PFSK-1 (cell line): ENCODE measurements at regions not wholly inside any gene's neighbourhood (a gene's known extent, or its start where the extent isn't known, plus 50 kb on each side); places are given as distances from the start of the nearest gene placed in this dataset.

Source experiments
- POLR2AphosphoS5 ChIP-seq: IDR thresholded peaks from 2 replicates; pipeline ENCODE4 v1.6.1; 2012; ENCODE audit warnings: low read depth, mild to moderate bottlenecking, control low read depth, low read length, moderate library complexity
- REST ChIP-seq, 2 experiments: IDR thresholded peaks; 2 replicates each; pipeline versions ENCODE4 v1.6.1 to v1.8.0; 2011 to 2012; ENCODE audit warnings: low read depth in 2 of 2, low read length in 2 of 2, control low read depth in 1 of 2, inconsistent platforms in 1 of 2, mild to moderate bottlenecking in 1 of 2, moderate library complexity in 1 of 2; ENCODE audit not compliant: insufficient read depth in 1 of 2
- TAF1 ChIP-seq: IDR thresholded peaks from 2 replicates; pipeline ENCODE4 v1.6.1; 2012; ENCODE audit warnings: low read length, control low read depth, borderline replicate concordance; ENCODE audit not compliant: insufficient read depth

DNA sequence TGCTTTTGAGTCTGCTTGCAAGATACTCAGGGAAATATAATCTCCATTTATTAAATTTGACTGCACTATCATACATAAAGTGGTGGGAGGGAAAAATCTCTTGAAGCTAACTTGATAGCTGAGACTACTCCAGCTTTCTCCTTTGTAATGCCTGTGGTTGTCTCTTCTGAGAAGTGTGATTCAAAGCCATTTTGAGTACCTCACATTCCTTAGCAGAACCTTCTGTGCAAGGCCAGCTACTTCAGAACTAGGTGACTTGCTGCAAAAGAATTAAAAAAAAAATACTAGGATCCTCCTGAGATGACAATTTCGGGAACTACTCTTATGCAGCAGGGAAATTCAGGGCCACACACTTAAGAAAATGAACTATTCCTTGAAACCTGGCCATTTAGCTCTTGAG, 294.8 kb downstream of the MDFIC start:
- TF ChIP-seq POLR2AphosphoS5 = no peak
- no peak for TF ChIP-seq REST (IDR thresholded peaks at IDR 0.05; ENCODE audit: insufficient read depth in 1 of 2, low read depth in 2 of 2, low read length in 2 of 2)
- TF ChIP-seq TAF1 = no peak
